H9 (cell line): ENCODE measurements at regions not wholly inside any gene's neighbourhood (a gene's known extent, or its start where the extent isn't known, plus 50 kb on each side); places are given as distances from the start of the nearest gene placed in this dataset.

Source experiments
- DNase-seq: peaks from one replicate; pipeline ENCODE4 v3.0.0-alpha.2; 2017
- H2AFZ ChIP-seq: one replicate; pipeline ENCODE4 v1.6.1; 2013; ENCODE audit warnings: mild to moderate bottlenecking, low read length, control low read depth, moderate library complexity
- H2AK5ac ChIP-seq: 2 replicates; pipeline ENCODE4 v1.6.1; 2013; ENCODE audit warnings: low read length, control low read depth, mixed read lengths; ENCODE audit not compliant: insufficient read length
- H2BK120ac ChIP-seq: one replicate; pipeline ENCODE4 v1.6.1; 2013; ENCODE audit warnings: low read depth, mild to moderate bottlenecking, low read length, control low read depth, inconsistent platforms; ENCODE audit not compliant: poor library complexity, severe bottlenecking
- H2BK12ac ChIP-seq: 2 replicates; pipeline ENCODE4 v1.6.1; 2013; ENCODE audit warnings: low read length, control low read depth, mixed read lengths, low read depth; ENCODE audit not compliant: insufficient read length
- H2BK15ac ChIP-seq: 2 replicates; pipeline ENCODE4 v1.6.1; 2013; ENCODE audit warnings: low read depth, low read length, control low read depth
- H2BK20ac ChIP-seq: one replicate; pipeline ENCODE4 v1.6.1; 2013; ENCODE audit warnings: low read depth, mild to moderate bottlenecking, low read length, control low read depth, inconsistent platforms; ENCODE audit not compliant: poor library complexity, severe bottlenecking
- H2BK5ac ChIP-seq: 2 replicates; pipeline ENCODE4 v1.6.1; 2013; ENCODE audit warnings: low read length, control low read depth, mixed read lengths; ENCODE audit not compliant: insufficient read length
- H3K14ac ChIP-seq: 2 replicates; pipeline ENCODE4 v1.6.1; 2013; ENCODE audit warnings: low read length, control low read depth; ENCODE audit not compliant: insufficient read depth
- H3K18ac ChIP-seq: 2 replicates; pipeline ENCODE4 v1.6.1; 2013; ENCODE audit warnings: low read depth, mild to moderate bottlenecking, mixed read lengths, low read length, control low read depth; ENCODE audit not compliant: insufficient read length
- H3K23ac ChIP-seq: 2 replicates; pipeline ENCODE4 v1.6.1; 2013; ENCODE audit warnings: low read length, control low read depth, mixed read lengths, low read depth; ENCODE audit not compliant: insufficient read length
- H3K23me2 ChIP-seq: 2 replicates; pipeline ENCODE4 v1.6.1; 2013; ENCODE audit warnings: low read depth, mild to moderate bottlenecking, mixed read lengths, low read length, control low read depth; ENCODE audit not compliant: insufficient read length, poor library complexity, severe bottlenecking
- H3K27ac ChIP-seq: 2 replicates; pipeline ENCODE4 v1.5.1; 2013; ENCODE audit warnings: low read length, control low read depth, mixed read lengths, low read depth; ENCODE audit not compliant: insufficient read length
- H3K27me3 ChIP-seq: 2 replicates; pipeline ENCODE4 v1.6.1; 2013; ENCODE audit warnings: low read length, control low read depth, inconsistent platforms; ENCODE audit not compliant: insufficient read depth
- H3K4ac ChIP-seq: 2 replicates; pipeline ENCODE4 v1.6.1; 2013; ENCODE audit warnings: low read depth, mild to moderate bottlenecking, control low read depth, inconsistent platforms, low read length, moderate library complexity
- H3K4me1 ChIP-seq: 2 replicates; pipeline ENCODE4 v1.6.1; 2013; ENCODE audit warnings: low read length, control low read depth, inconsistent platforms; ENCODE audit not compliant: insufficient read depth
- H3K4me2 ChIP-seq: 2 replicates; pipeline ENCODE4 v1.6.1; 2013; ENCODE audit warnings: low read length, control low read depth, mixed read lengths; ENCODE audit not compliant: insufficient read length, insufficient read depth
- H3K56ac ChIP-seq: 2 replicates; pipeline ENCODE4 v1.6.1; 2013; ENCODE audit warnings: low read depth, mild to moderate bottlenecking, mixed read lengths, low read length, control low read depth; ENCODE audit not compliant: insufficient read length
- H3K79me1 ChIP-seq: 2 replicates; pipeline ENCODE4 v1.6.1; 2013; ENCODE audit warnings: low read depth, mild to moderate bottlenecking, moderate library complexity, low read length, control low read depth, inconsistent platforms; ENCODE audit not compliant: insufficient read depth, poor library complexity, severe bottlenecking
- H3K79me2 ChIP-seq: 2 replicates; pipeline ENCODE4 v1.6.1; 2013; ENCODE audit warnings: low read length, control low read depth, inconsistent platforms; ENCODE audit not compliant: insufficient read depth
- H3K9ac ChIP-seq: 2 replicates; pipeline ENCODE4 v1.6.1; 2013; ENCODE audit warnings: low read length, control low read depth, mixed read lengths; ENCODE audit not compliant: insufficient read length; ENCODE audit errors: extremely low read depth
- H3K9me3 ChIP-seq: one replicate; pipeline ENCODE4 v1.6.1; 2013; ENCODE audit warnings: low read depth, low read length, inconsistent platforms; ENCODE audit not compliant: control insufficient read depth
- H3T11ph ChIP-seq: one replicate; pipeline ENCODE4 v1.6.1; 2013; ENCODE audit warnings: mild to moderate bottlenecking, low read length, control low read depth, inconsistent platforms
- H4K20me1 ChIP-seq: one replicate; pipeline ENCODE4 v1.6.1; 2013; ENCODE audit not compliant: control insufficient read depth, insufficient read length, insufficient read depth
- H4K5ac ChIP-seq: 2 replicates; pipeline ENCODE4 v1.6.1; 2013; ENCODE audit warnings: low read depth, mild to moderate bottlenecking, mixed read lengths, low read length, control low read depth; ENCODE audit not compliant: insufficient read length
- H4K8ac ChIP-seq: replicated peaks from 2 replicates; pipeline ENCODE4 v1.6.1; 2013; ENCODE audit warnings: low read length, control low read depth, mixed read lengths, low read depth; ENCODE audit not compliant: insufficient read length
- H4K91ac ChIP-seq: 2 replicates; pipeline ENCODE4 v1.6.1; 2013; ENCODE audit warnings: low read depth, mild to moderate bottlenecking, moderate library complexity, mixed read lengths, low read length, control low read depth; ENCODE audit not compliant: insufficient read length
- H3K27ac Mint-ChIP-seq, 3 experiments: 2 replicates in 2 of 3; 3 replicates in 1 of 3; pipeline ENCODE4 v1.8.0; 2020 to 2021; ENCODE audit warnings: mixed read lengths in 3 of 3, mild to moderate bottlenecking in 1 of 3, moderate library complexity in 1 of 3
- H3K27me3 Mint-ChIP-seq: 2 replicates; pipeline ENCODE4 v1.8.0; 2021; ENCODE audit warnings: low read depth, mild to moderate bottlenecking, moderate library complexity, mixed read lengths
- H3K36me3 Mint-ChIP-seq, 3 experiments: 2 replicates in 2 of 3; 3 replicates in 1 of 3; pipeline ENCODE4 v1.8.0; 2020 to 2021; ENCODE audit warnings: low read depth in 3 of 3, mixed read lengths in 3 of 3; ENCODE audit not compliant: insufficient read depth in 1 of 3
- H3K4me1 Mint-ChIP-seq, 2 experiments: 2 replicates each; pipeline ENCODE4 v1.8.0; 2020; ENCODE audit warnings: mixed read lengths in 2 of 2
- H3K4me3 Mint-ChIP-seq, 2 experiments: 2 replicates in 1 of 2; 3 replicates in 1 of 2; pipeline ENCODE4 v1.8.0; 2020 to 2021; ENCODE audit warnings: mild to moderate bottlenecking in 2 of 2, mixed read lengths in 2 of 2, moderate library complexity in 1 of 2
- H3K9me3 Mint-ChIP-seq, 2 experiments: 2 replicates in 1 of 2; 3 replicates in 1 of 2; pipeline ENCODE4 v1.8.0; 2020; ENCODE audit warnings: mild to moderate bottlenecking in 2 of 2, mixed read lengths in 2 of 2, moderate library complexity in 1 of 2
- CTCF ChIP-seq: fragments of 200-600 bp; sonication (generic); conservative IDR thresholded peaks from 3 replicates; pipeline ENCODE4 v1.8.0; 2021; ENCODE audit warnings: antibody characterized with exemption, mild to moderate bottlenecking
- WGBS: extraction: QIAGEN DNeasy Blood & Tissue Kit; methylation state at CpG from one replicate; pipeline ENCODE4 v1.1.7; 2013; ENCODE audit warnings: missing lambda C conversion rate, low lambda C conversion rate, mixed read lengths; ENCODE audit not compliant: insufficient read length; ENCODE audit errors: extremely low coverage; 5-methylcytosine and 5-hydroxymethylcytosine counted together

- no peak overlapping the region for H4K5ac ChIP-seq
- H4K8ac ChIP-seq = no peak overlapping the region
- H3K79me2 ChIP-seq = no peaks in the 10 kb centered on the region
- H3K4ac ChIP-seq = no peak overlapping the region
- H3K36me3 Mint-ChIP-seq = no peaks in the 10 kb centered on the region; a peak in 1 of 7 replicates
- no peak overlapping the region for H3K18ac ChIP-seq
- H3K56ac ChIP-seq = no peak overlapping the region
- H2AFZ ChIP-seq = no peak overlapping the region
- no peak overlapping the region for H3K23ac ChIP-seq
- H3K27ac ChIP-seq = no peak overlapping the region
- TF ChIP-seq CTCF = no peak
- peaks cover 4% of the 10 kb centered on the region; the same call in 1 of the 2 replicates for H3K27me3 Mint-ChIP-seq
- no CpG with 5 or more reads among the region's 13 CpGs for WGBS
- H2BK120ac ChIP-seq = no peak overlapping the region
- no peaks in the 10 kb centered on the region; a peak in 1 of 5 replicates for H3K9me3 Mint-ChIP-seq
- H3K4me3 Mint-ChIP-seq = no peak overlapping the region; a peak in 1 of 5 replicates
- H3K27me3 ChIP-seq = no peaks in the 10 kb centered on the region
- no peaks in the 10 kb centered on the region for H3K23me2 ChIP-seq
- H3K9me3 ChIP-seq = no peaks in the 10 kb centered on the region
- H2BK20ac ChIP-seq = no peak overlapping the region
- H3T11ph ChIP-seq = no peak overlapping the region
- no peak overlapping the region for H4K91ac ChIP-seq
- no peak overlapping the region for H3K4me2 ChIP-seq
- H3K27ac Mint-ChIP-seq = no peak overlapping the region
- no peak for DNase-seq
- no peak overlapping the region for H2BK12ac ChIP-seq
- H3K79me1 ChIP-seq = no peaks in the 10 kb centered on the region
- no peak overlapping the region for H3K14ac ChIP-seq
- H2AK5ac ChIP-seq = no peak overlapping the region
- H2BK15ac ChIP-seq = no peak overlapping the region
- no peaks in the 10 kb centered on the region for H4K20me1 ChIP-seq
- H3K4me1 ChIP-seq = peaks cover 2% of the 10 kb centered on the region; the same call in 1 of the 2 replicates
- peaks cover 14% of the 10 kb centered on the region in 2 experiments for H3K4me1 Mint-ChIP-seq
- no peak overlapping the region for H3K9ac ChIP-seq
- no peak overlapping the region for H2BK5ac ChIP-seq
These were observed 339.2 kb upstream of the KAZN start for GRCh38 chr1:14259191-14259757.
